ENCODE measurements at regions not wholly inside any gene's neighbourhood (a gene's known extent, or its start where the extent isn't known, plus 50 kb on each side); places are given as distances from the start of the nearest gene placed in this dataset.

GRCh38 chr19:30172613-30173242 is 199.5 kb upstream of the ZNF536 start:
- TF ChIP-seq CTCF (conservative IDR thresholded peaks at IDR 0.05; ENCODE audit: low read depth, low read length): no peak
- TF ChIP-seq POLR2A (IDR thresholded peaks at IDR 0.05; ENCODE audit: low read depth, low read length): no peak
- no peak for TF ChIP-seq RFX5 (IDR thresholded peaks at IDR 0.05; ENCODE audit: low read depth, low read length)
- no peak for TF ChIP-seq BHLHE40 (IDR thresholded peaks at IDR 0.05; ENCODE audit: low read depth, low read length)
- TF ChIP-seq CEBPB (IDR thresholded peaks at IDR 0.05; ENCODE audit: low read depth, low read length): no peak
- TF ChIP-seq MXI1 (IDR thresholded peaks at IDR 0.05; ENCODE audit: borderline replicate concordance, low read depth, low read length): no peak

Data from IMR-90 (cell line).